IMR-90 (cell line): ENCODE measurements at regions not wholly inside any gene's neighbourhood (a gene's known extent, or its start where the extent isn't known, plus 50 kb on each side); places are given as distances from the start of the nearest gene placed in this dataset.

ENCODE experiments used
- ATAC-seq: fragments of 200-7000 bp; cut with Tn5 transposase; 2 replicates; pipeline ENCODE4 v1.9.1; 2020; ENCODE audit warnings: low read depth, mild to moderate bottlenecking, moderate library complexity
- BruUV-seq: library from RNA; stranded (reverse); fragments of 400-500 nt; replicated peaks from 2 replicates; lab custom pipeline; 2021; lab: Mats Ljungman, UMichigan
- CTCF ChIA-PET: fragments of 300-600 bp; formaldehyde crosslinking; extraction: SDS; loops from one replicate; lab custom pipeline; 2021; ENCODE audit warnings: antibody characterized with exemption; lab: Yijun Ruan, JAX
- POLR2A ChIA-PET: fragments of 300-600 bp; sonication (Branson Sonifier 250); formaldehyde crosslinking; loops from one replicate; lab custom pipeline; 2022; ENCODE audit warnings: antibody characterized with exemption; ENCODE audit not compliant: unreplicated experiment; lab: Charles Lee
- DNase-seq: peaks from one replicate; pipeline ENCODE4 v3.0.0; 2013
- H2AFZ ChIP-seq: replicated peaks from 2 replicates; pipeline ENCODE3; 2013; ENCODE audit warnings: low read length, mild to moderate bottlenecking; ENCODE audit not compliant: poor library complexity
- H2AK5ac ChIP-seq: 2 replicates; pipeline ENCODE4 v1.6.1; 2013; ENCODE audit warnings: low read depth, low read length, inconsistent platforms
- H2AK9ac ChIP-seq: replicated peaks from 2 replicates; pipeline ENCODE3; 2013; ENCODE audit warnings: mild to moderate bottlenecking, low read depth, low read length, moderate library complexity; ENCODE audit not compliant: poor library complexity
- H2BK120ac ChIP-seq: 2 replicates; pipeline ENCODE4 v1.6.1; 2013; ENCODE audit warnings: low read depth, low read length, inconsistent platforms
- H2BK15ac ChIP-seq: 3 replicates; pipeline ENCODE4 v1.6.1; 2013; ENCODE audit warnings: low read depth, low read length, inconsistent platforms
- H2BK20ac ChIP-seq: 2 replicates; pipeline ENCODE4 v1.6.1; 2013; ENCODE audit warnings: low read depth, mild to moderate bottlenecking, inconsistent platforms, low read length, moderate library complexity
- H2BK5ac ChIP-seq: 2 replicates; pipeline ENCODE4 v1.6.1; 2013; ENCODE audit warnings: mild to moderate bottlenecking, low read depth, low read length, inconsistent platforms; ENCODE audit not compliant: poor library complexity, severe bottlenecking
- H3K14ac ChIP-seq: replicated peaks from 2 replicates; pipeline ENCODE4 v1.6.1; 2013; ENCODE audit warnings: low read depth, low read length, inconsistent platforms
- H3K18ac ChIP-seq: 2 replicates; pipeline ENCODE4 v1.6.1; 2013; ENCODE audit warnings: low read depth, low read length, control low read depth
- H3K23ac ChIP-seq: 2 replicates; pipeline ENCODE4 v1.6.1; 2013; ENCODE audit warnings: low read depth, low read length, inconsistent platforms
- H3K27ac ChIP-seq: 2 replicates; pipeline ENCODE4 v1.5.1; 2013; ENCODE audit warnings: mild to moderate bottlenecking, control low read depth, low read length; ENCODE audit not compliant: insufficient read depth
- H3K27me3 ChIP-seq: 2 replicates; pipeline ENCODE4 v1.6.1; 2013; ENCODE audit warnings: low read length; ENCODE audit not compliant: control insufficient read depth, insufficient read depth
- H3K36me3 ChIP-seq: 2 replicates; pipeline ENCODE4 v1.6.1; 2013; ENCODE audit warnings: low read length, mixed read lengths; ENCODE audit not compliant: control insufficient read depth, insufficient read depth
- H3K4ac ChIP-seq: 2 replicates; pipeline ENCODE4 v1.6.1; 2013; ENCODE audit warnings: low read depth, low read length, inconsistent platforms
- H3K4me1 ChIP-seq: 2 replicates; pipeline ENCODE4 v1.6.1; 2013; ENCODE audit warnings: low read length, mixed read lengths; ENCODE audit not compliant: control insufficient read depth, insufficient read depth
- H3K4me2 ChIP-seq: 2 replicates; pipeline ENCODE4 v1.6.1; 2013; ENCODE audit warnings: low read depth, mild to moderate bottlenecking, control low read depth, low read length, moderate library complexity
- H3K4me3 ChIP-seq: 2 replicates; pipeline ENCODE4 v1.5.1; 2013; ENCODE audit warnings: low read depth, mild to moderate bottlenecking, control low read depth, low read length, moderate library complexity; ENCODE audit not compliant: insufficient read depth
- H3K56ac ChIP-seq: 2 replicates; pipeline ENCODE4 v1.6.1; 2013; ENCODE audit warnings: low read length, inconsistent platforms; ENCODE audit not compliant: insufficient read depth; ENCODE audit errors: extremely low read depth
- H3K79me1 ChIP-seq, 2 experiments: 2 replicates each; pipeline ENCODE4 v1.6.1; 2013; ENCODE audit warnings: low read length in 2 of 2, inconsistent platforms in 1 of 2, low read depth in 1 of 2
- H3K9ac ChIP-seq: 2 replicates; pipeline ENCODE4 v1.6.1; 2013; ENCODE audit warnings: low read depth, low read length, control low read depth
- H3K9me1 ChIP-seq: 2 replicates; pipeline ENCODE4 v1.6.1; 2013; ENCODE audit warnings: low read length, inconsistent platforms; ENCODE audit not compliant: insufficient read depth
- H3K9me3 ChIP-seq: 2 replicates; pipeline ENCODE4 v1.6.1; 2013; ENCODE audit warnings: low read length; ENCODE audit not compliant: control insufficient read depth, insufficient read depth
- H4K20me1 ChIP-seq: 2 replicates; pipeline ENCODE4 v1.6.1; 2013; ENCODE audit warnings: low read length, inconsistent platforms; ENCODE audit not compliant: insufficient read depth
- H4K5ac ChIP-seq: 2 replicates; pipeline ENCODE4 v1.6.1; 2013; ENCODE audit warnings: mild to moderate bottlenecking, low read depth, low read length, control low read depth
- H4K8ac ChIP-seq, 2 experiments: 2 replicates each; pipeline ENCODE4 v1.6.1; 2013; ENCODE audit warnings: low read depth in 2 of 2, low read length in 2 of 2, control low read depth in 1 of 2, inconsistent platforms in 1 of 2
- H4K91ac ChIP-seq: 2 replicates; pipeline ENCODE4 v1.6.1; 2013; ENCODE audit warnings: low read depth, low read length, inconsistent platforms; ENCODE audit not compliant: insufficient read depth
- BHLHE40 ChIP-seq: fragments of 150-350 bp; IDR thresholded peaks from 2 replicates; pipeline ENCODE4 v1.6.1; 2016; ENCODE audit warnings: mild to moderate bottlenecking, low read depth, low read length
- CHD1 ChIP-seq: IDR thresholded peaks from 2 replicates; pipeline ENCODE4 v1.6.1; 2012; ENCODE audit warnings: low read depth, low read length, improper control_type of control experiment
- FOS ChIP-seq: fragments of 150-350 bp; IDR thresholded peaks from 2 replicates; pipeline ENCODE4 v1.6.1; 2016; ENCODE audit warnings: low read depth, low read length
- MAZ ChIP-seq: IDR thresholded peaks from 2 replicates; pipeline ENCODE4 v1.6.1; 2012; ENCODE audit warnings: low read depth, mild to moderate bottlenecking, low read length, improper control_type of control experiment, moderate library complexity, borderline replicate concordance
- POLR2A ChIP-seq: IDR thresholded peaks from 2 replicates; pipeline ENCODE4 v1.6.1; 2012; ENCODE audit warnings: mild to moderate bottlenecking, low read depth, low read length
- RAD21 ChIP-seq: IDR thresholded peaks from 2 replicates; pipeline ENCODE4 v1.6.1; 2012; ENCODE audit warnings: low read length, improper control_type of control experiment
- SMC3 ChIP-seq: fragments of 150-350 bp; IDR thresholded peaks from 2 replicates; pipeline ENCODE4 v1.6.1; 2016; ENCODE audit warnings: low read depth, mild to moderate bottlenecking, antibody characterized with exemption, low read length, moderate library complexity
- WGBS, 2 experiments: methylation state at CpG; one replicate each; pipeline versions ENCODE4 v1.1.5 to v1.1.7; 2013; ENCODE audit warnings: missing lambda C conversion rate in 2 of 2; ENCODE audit not compliant: insufficient read length in 1 of 2; ENCODE audit errors: extremely low coverage in 2 of 2; 5-methylcytosine and 5-hydroxymethylcytosine counted together
- dilution Hi-C: fragments of 300-500 bp; cut with HindIII; formaldehyde crosslinking; loops from one replicate; pipeline ENCODE4 v1.14.3; 2018; ENCODE audit warnings: low sequenced_read_pairs; ENCODE audit not compliant: unreplicated experiment
- in situ Hi-C: fragments of 300-500 bp; cut with MboI; formaldehyde crosslinking; loops from 3 replicates; pipeline ENCODE4 v1.14.3; 2019; ENCODE audit warnings: low sequenced_read_pairs, inconsistent platforms, mixed read lengths
- intact Hi-C: fragments of 100-400 bp; cut with micrococcal nuclease; formaldehyde crosslinking; loops from 2 replicates; pipeline ENCODE4 v1.10.0; 2022
- TF ChIP-seq, protein P1 (sequence below): conservative IDR thresholded peaks from 2 replicates; pipeline ENCODE4 v1.5.1; 2012; ENCODE audit warnings: mild to moderate bottlenecking, low read depth, low read length, improper control_type of control experiment

DNA sequence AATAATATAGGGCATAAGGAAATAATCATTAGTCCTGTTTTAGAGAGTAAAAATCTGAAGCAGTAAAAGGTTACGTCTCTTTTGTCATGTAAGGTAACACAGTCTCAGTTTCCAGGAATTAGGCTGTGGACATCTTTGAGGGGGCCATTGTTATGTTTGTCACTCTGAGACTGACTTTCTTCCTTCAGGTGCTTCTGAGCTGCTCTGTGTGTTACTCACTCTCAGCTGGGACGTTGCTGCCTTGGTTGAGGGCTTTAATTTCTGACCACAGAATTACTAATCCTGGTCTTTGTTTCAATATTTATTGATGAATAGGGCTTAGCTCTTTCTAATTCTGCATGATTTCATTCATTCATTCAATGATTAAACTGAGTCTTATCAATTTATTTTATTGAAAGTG, 55.9 kb upstream of the SLC38A11 start:
- dilution Hi-C loops = no loop called here
- Histone ChIP-seq H3K23ac (no peak overlapping the region), H3K4me1 (no peaks in the 10 kb centered on the region), H3K56ac (no peak overlapping the region), H3K9me1 (no peaks in the 10 kb centered on the region), H4K5ac (no peak overlapping the region), H4K20me1 (no peaks in the 10 kb centered on the region), H3K9ac (no peak overlapping the region), H3K79me1 (no peaks in the 10 kb centered on the region), H2AK5ac (no peak overlapping the region), H3K27me3 (peaks cover 3% of the 10 kb centered on the region; the same call in 1 of the 2 replicates), H3K27ac (no peak overlapping the region), H3K9me3 (no peaks in the 10 kb centered on the region), H3K18ac (no peak overlapping the region), H2BK15ac (no peak overlapping the region), H3K14ac (no peak overlapping the region), H3K4me2 (no peak overlapping the region), H4K8ac (no peak overlapping the region), H3K36me3 (no peaks in the 10 kb centered on the region), H2BK5ac (no peak overlapping the region), H2BK120ac (no peak overlapping the region), H3K4ac (no peak overlapping the region), H2AK9ac (no peak overlapping the region), H2AFZ (no peak overlapping the region), H3K4me3 (no peak overlapping the region), H4K91ac (no peak overlapping the region), H2BK20ac (no peak overlapping the region)
- WGBS, 2 experiments = no CpG with 5 or more reads among the region's 2 CpGs
- no peak for ATAC-seq
- intact Hi-C loops = no loop called here
- BruUV-seq = no TSS peak
- ChIA-PET CTCF (no interaction called here), POLR2A (no interaction called here)
- in situ Hi-C loops = loop anchor here (25.0 kb wide), 1 partner anchor 274 kb away; no protein-coding TSS in a partner anchor
- TF ChIP-seq POLR2A (no peak), BHLHE40 (no peak), SMC3 (no peak), RAD21 (no peak), CHD1 (no peak), MAZ (no peak), FOS (no peak)
- TF ChIP-seq, protein P1, sequence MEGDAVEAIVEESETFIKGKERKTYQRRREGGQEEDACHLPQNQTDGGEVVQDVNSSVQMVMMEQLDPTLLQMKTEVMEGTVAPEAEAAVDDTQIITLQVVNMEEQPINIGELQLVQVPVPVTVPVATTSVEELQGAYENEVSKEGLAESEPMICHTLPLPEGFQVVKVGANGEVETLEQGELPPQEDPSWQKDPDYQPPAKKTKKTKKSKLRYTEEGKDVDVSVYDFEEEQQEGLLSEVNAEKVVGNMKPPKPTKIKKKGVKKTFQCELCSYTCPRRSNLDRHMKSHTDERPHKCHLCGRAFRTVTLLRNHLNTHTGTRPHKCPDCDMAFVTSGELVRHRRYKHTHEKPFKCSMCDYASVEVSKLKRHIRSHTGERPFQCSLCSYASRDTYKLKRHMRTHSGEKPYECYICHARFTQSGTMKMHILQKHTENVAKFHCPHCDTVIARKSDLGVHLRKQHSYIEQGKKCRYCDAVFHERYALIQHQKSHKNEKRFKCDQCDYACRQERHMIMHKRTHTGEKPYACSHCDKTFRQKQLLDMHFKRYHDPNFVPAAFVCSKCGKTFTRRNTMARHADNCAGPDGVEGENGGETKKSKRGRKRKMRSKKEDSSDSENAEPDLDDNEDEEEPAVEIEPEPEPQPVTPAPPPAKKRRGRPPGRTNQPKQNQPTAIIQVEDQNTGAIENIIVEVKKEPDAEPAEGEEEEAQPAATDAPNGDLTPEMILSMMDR = no peak
- DNase-seq = no peak
